ENCODE measurements at regions not wholly inside any gene's neighbourhood (a gene's known extent, or its start where the extent isn't known, plus 50 kb on each side); places are given as distances from the start of the nearest gene placed in this dataset.

DNA sequence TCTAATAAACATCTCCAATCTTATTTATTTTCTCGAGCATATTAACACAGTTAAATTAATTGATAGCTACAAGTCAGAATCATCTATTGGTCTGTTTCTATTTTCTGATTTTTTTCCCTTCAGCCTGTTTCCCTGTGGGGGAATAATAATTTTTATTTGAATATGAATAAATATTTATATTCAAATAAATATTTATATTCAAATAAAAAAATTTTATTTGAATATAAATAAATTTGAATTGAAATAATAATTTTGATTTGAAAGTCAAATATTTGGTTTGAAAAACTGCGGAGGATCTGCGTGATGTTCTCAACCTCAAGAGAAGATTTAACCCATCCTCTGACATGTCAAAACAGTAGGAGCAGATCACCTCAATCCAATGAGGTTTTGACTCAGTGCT lies 380.1 kb upstream of the MEIS2 start:
- TF ChIP-seq CTCF (IDR thresholded peaks at IDR 0.05) (no peak), EZH2 (IDR thresholded peaks at IDR 0.05) (no peak)

Measured in neural progenitor cell (in vitro differentiated cells).